GM12878 (cell line): ENCODE measurements at regions not wholly inside any gene's neighbourhood (a gene's known extent, or its start where the extent isn't known, plus 50 kb on each side); places are given as distances from the start of the nearest gene placed in this dataset.

Experiments
- ATAC-seq: fragments of 200-7000 bp; cut with Tn5 transposase; 3 replicates; pipeline ENCODE4 v1.9.1; 2020; ENCODE audit warnings: mild to moderate bottlenecking, moderate library complexity
- BruUV-seq: library from RNA; stranded (reverse); fragments of 400-500 nt; replicated peaks from 2 replicates; lab custom pipeline; 2021; lab: Mats Ljungman, UMichigan
- CTCF ChIA-PET: fragments of 300-600 bp; sonication (Branson Sonifier 250); formaldehyde crosslinking; extraction: SDS; loops from one replicate; lab custom pipeline; 2021; ENCODE audit warnings: inconsistent platforms; lab: Yijun Ruan, JAX
- POLR2A ChIA-PET: fragments of 350-600 bp; formaldehyde crosslinking; extraction: SDS; loops from one replicate; lab custom pipeline; 2021; ENCODE audit warnings: inconsistent platforms; lab: Charles Lee
- RAD21 ChIA-PET: fragments of 300-600 bp; sonication (Branson Sonifier 250); formaldehyde crosslinking; loops from one replicate; lab custom pipeline; 2023; ENCODE audit warnings: antibody characterized with exemption; ENCODE audit not compliant: unreplicated experiment; lab: Charles Lee
- SMC1A ChIA-PET: fragments of 300-600 bp; sonication (Branson Sonifier 250); formaldehyde crosslinking; loops from one replicate; lab custom pipeline; 2023; ENCODE audit not compliant: unreplicated experiment, uncharacterized antibody; lab: Charles Lee
- DNase-seq: peaks from one replicate; pipeline ENCODE4 v3.0.0-alpha.2; 2011; ENCODE audit warnings: low read depth, low spot score
- FAIRE-seq: peaks from 3 replicates; lab custom pipeline; 2011; peaks lifted over from hg19 to GRCh38; lab: Jason Lieb, UNC
- H2AFZ ChIP-seq: 2 replicates; pipeline ENCODE4 v1.6.0; 2011; ENCODE audit warnings: low read depth, low read length, control low read depth; ENCODE audit not compliant: control insufficient read depth
- H3K27ac ChIP-seq: 2 replicates; pipeline ENCODE4 v1.5.1; 2011; ENCODE audit warnings: control low read depth; ENCODE audit not compliant: control insufficient read depth, insufficient read depth
- H3K27me3 ChIP-seq, 2 experiments: replicated peaks in 1 of 2; 2 replicates each; pipeline versions ENCODE4 v1.6.0 to v1.6.1; 2011; ENCODE audit warnings: low read length in 1 of 2; ENCODE audit not compliant: control insufficient read depth in 2 of 2, insufficient read depth in 2 of 2
- H3K36me3 ChIP-seq, 2 experiments: 2 replicates each; pipeline ENCODE4 v1.5.1; 2011; ENCODE audit warnings: low read length in 1 of 2; ENCODE audit not compliant: control insufficient read depth in 2 of 2, insufficient read depth in 2 of 2
- H3K4me1 ChIP-seq: 2 replicates; pipeline ENCODE4 v1.6.1; 2011; ENCODE audit warnings: mild to moderate bottlenecking, low read length, moderate library complexity, mixed read lengths; ENCODE audit not compliant: control insufficient read depth, insufficient read depth
- H3K4me2 ChIP-seq: 2 replicates; pipeline ENCODE4 v1.6.0; 2011; ENCODE audit warnings: control low read depth; ENCODE audit not compliant: control insufficient read depth, insufficient read depth
- H3K4me3 ChIP-seq: fragments of 200-600 bp; sonication (generic); 2 replicates; pipeline ENCODE4 v1.5.1; 2016
- H3K79me2 ChIP-seq: 2 replicates; pipeline ENCODE4 v1.6.0; 2011; ENCODE audit warnings: low read length; ENCODE audit not compliant: control insufficient read depth, insufficient read depth
- H3K9ac ChIP-seq: 2 replicates; pipeline ENCODE4 v1.8.0; 2011; ENCODE audit warnings: low read length, control low read depth, mixed read lengths; ENCODE audit not compliant: control insufficient read depth, insufficient read depth
- H3K9me3 ChIP-seq: replicated peaks from 3 replicates; pipeline ENCODE4 v1.5.1; 2011; ENCODE audit warnings: mild to moderate bottlenecking, low read length; ENCODE audit not compliant: control insufficient read depth, insufficient read depth
- H4K20me1 ChIP-seq: 2 replicates; pipeline ENCODE4 v1.6.0; 2011; ENCODE audit not compliant: control insufficient read depth, insufficient read depth
- ATF2 ChIP-seq: IDR thresholded peaks from 2 replicates; pipeline ENCODE4 v1.6.1; 2012; ENCODE audit warnings: low read length, inconsistent platforms
- BACH1 ChIP-seq: fragments of 450-650 bp; IDR thresholded peaks from 2 replicates; pipeline ENCODE4 v1.6.1; 2017; ENCODE audit warnings: mild to moderate bottlenecking, borderline replicate concordance
- BMI1 ChIP-seq: fragments of 450-650 bp; IDR thresholded peaks from 2 replicates; pipeline ENCODE4 v1.6.1; 2016; ENCODE audit warnings: mild to moderate bottlenecking, moderate library complexity, borderline replicate concordance
- CREM ChIP-seq: IDR thresholded peaks from 2 replicates; pipeline ENCODE4 v1.6.1; 2014; ENCODE audit warnings: antibody characterized with exemption, low read depth
- E2F8 ChIP-seq: fragments of 450-650 bp; IDR thresholded peaks from 2 replicates; pipeline ENCODE4 v1.6.1; 2018; ENCODE audit warnings: mild to moderate bottlenecking, low read depth, moderate library complexity; ENCODE audit not compliant: partially characterized antibody
- EED ChIP-seq: sonication (generic); IDR thresholded peaks from 2 replicates; pipeline ENCODE4 v1.6.1; 2016; ENCODE audit warnings: antibody characterized with exemption, low read depth
- FOS ChIP-seq: IDR thresholded peaks from 3 replicates; pipeline ENCODE4 v1.6.1; 2011; ENCODE audit warnings: borderline replicate concordance; ENCODE audit not compliant: insufficient read length; ENCODE audit errors: extremely low read depth
- IRF5 ChIP-seq: fragments of 450-650 bp; IDR thresholded peaks from 2 replicates; pipeline ENCODE4 v1.6.1; 2017; ENCODE audit warnings: borderline replicate concordance
- JUND ChIP-seq: IDR thresholded peaks from 2 replicates; pipeline ENCODE4 v1.6.1; 2012; ENCODE audit warnings: low read depth, mild to moderate bottlenecking, low read length, improper control_type of control experiment, moderate library complexity
- PML ChIP-seq: IDR thresholded peaks from 2 replicates; pipeline ENCODE4 v1.6.1; 2012; ENCODE audit warnings: low read length, inconsistent platforms
- POLR2AphosphoS2 ChIP-seq: IDR thresholded peaks from 2 replicates; pipeline ENCODE4 v1.6.1; 2011; ENCODE audit warnings: low read depth, mild to moderate bottlenecking, low read length, improper control_type of control experiment, moderate library complexity
- PRDM15 ChIP-seq: fragments of 450-650 bp; formaldehyde crosslinking; IDR thresholded peaks from 2 replicates; pipeline ENCODE4 v1.4.0; 2020; ENCODE audit warnings: mild to moderate bottlenecking, moderate library complexity
- SUZ12 ChIP-seq: fragments of 200-600 bp; sonication (generic); IDR thresholded peaks from one replicate; pipeline ENCODE4 v1.6.1; 2018; ENCODE audit warnings: antibody characterized with exemption, mild to moderate bottlenecking; ENCODE audit not compliant: unreplicated experiment
- TCF7 ChIP-seq: IDR thresholded peaks from 2 replicates; pipeline ENCODE4 v1.6.1; 2014; ENCODE audit warnings: antibody characterized with exemption, borderline replicate concordance
- WGBS: methylation state at CpG from one replicate; pipeline ENCODE4 v1.1.6; 2016; ENCODE audit warnings: low lambda C conversion rate; ENCODE audit not compliant: insufficient replicate concordance, insufficient coverage; ENCODE audit errors: missing lambda C conversion rate; 5-methylcytosine and 5-hydroxymethylcytosine counted together
- in situ Hi-C: fragments of 300-500 bp; cut with MboI; formaldehyde crosslinking; loops from 9 replicates; pipeline ENCODE4 v1.14.3; 2018; ENCODE audit warnings: mixed read lengths
- intact Hi-C: fragments of 100-400 bp; cut with micrococcal nuclease; formaldehyde crosslinking; loops from one replicate; pipeline ENCODE4 v1.14.2; 2022; ENCODE audit not compliant: unreplicated experiment

GRCh38 chr7:94145602-94146001, 141.4 kb upstream of the BET1 start (continued):
- TF ChIP-seq ATF2 (no peak), FOS (no peak), PML (no peak)

GRCh38 chr7:94146408-94146807, 142.3 kb upstream of the BET1 start:
- Histone ChIP-seq H3K4me1 (no peaks in the 10 kb centered on the region), H4K20me1 (no peaks in the 10 kb centered on the region), H3K27ac (no peak overlapping the region), H3K27me3 (no peaks in the 10 kb centered on the region; a peak in 1 of 4 replicates), H3K4me3 (no peak overlapping the region), H2AFZ (no peak overlapping the region), H3K9ac (no peak overlapping the region), H3K36me3 (no peaks in the 10 kb centered on the region), H3K4me2 (no peak overlapping the region), H3K79me2 (no peaks in the 10 kb centered on the region), H3K9me3 (no peaks in the 10 kb centered on the region)
- ChIA-PET POLR2A (no interaction called here), RAD21 (interaction anchor here (1.2 kb wide), 1 partner anchor 13 kb away, joined by 4 read pairs; no protein-coding TSS in a partner anchor), SMC1A (interaction anchor here (1.5 to 2.2 kb wide), 2 partner anchors 11 to 22 kb away, joined by 5 to 7 read pairs; no protein-coding TSS in a partner anchor), CTCF (no interaction called here)
- 63% methylated on average over 6 of the region's 6 CpGs for WGBS
- no peak for FAIRE-seq
- TF ChIP-seq E2F8 (no peak), IRF5 (no peak), BACH1 (no peak), TCF7 (no peak), CREM (no peak), SUZ12 (no peak), EED (no peak), JUND (no peak), BMI1 (no peak), POLR2AphosphoS2 (no peak), PRDM15 (no peak)
- BruUV-seq, result no TSS peak
- intact Hi-C loops, result no loop called here
- no peak for DNase-seq
- ATAC-seq, result no peak
- in situ Hi-C loops, result no loop called here
